Glutamatergic neuron (in vitro differentiated cells): ENCODE measurements at regions not wholly inside any gene's neighbourhood (a gene's known extent, or its start where the extent isn't known, plus 50 kb on each side); places are given as distances from the start of the nearest gene placed in this dataset.

Experiments used
- DNase-seq: peaks from one replicate; pipeline ENCODE4 v3.0.0; 2022
- H3K27ac Mint-ChIP-seq: one replicate; pipeline ENCODE4 v1.8.0; 2020; ENCODE audit warnings: mild to moderate bottlenecking, mixed read lengths, inconsistent platforms; ENCODE audit not compliant: unreplicated experiment
- H3K27me3 Mint-ChIP-seq: one replicate; pipeline ENCODE4 v1.8.0; 2020; ENCODE audit warnings: mild to moderate bottlenecking, moderate library complexity, mixed read lengths, inconsistent platforms; ENCODE audit not compliant: unreplicated experiment
- H3K36me3 Mint-ChIP-seq: one replicate; pipeline ENCODE4 v1.8.0; 2020; ENCODE audit warnings: mild to moderate bottlenecking, mixed read lengths, inconsistent platforms; ENCODE audit not compliant: unreplicated experiment
- H3K4me1 Mint-ChIP-seq: one replicate; pipeline ENCODE4 v1.8.0; 2020; ENCODE audit warnings: mild to moderate bottlenecking, low read depth, mixed read lengths, inconsistent platforms; ENCODE audit not compliant: unreplicated experiment
- H3K4me3 Mint-ChIP-seq: one replicate; pipeline ENCODE4 v1.8.0; 2020; ENCODE audit warnings: mild to moderate bottlenecking, mixed read lengths, inconsistent platforms; ENCODE audit not compliant: unreplicated experiment
- H3K9me3 Mint-ChIP-seq: one replicate; pipeline ENCODE4 v1.8.0; 2020; ENCODE audit warnings: mild to moderate bottlenecking, moderate library complexity, mixed read lengths, inconsistent platforms; ENCODE audit not compliant: unreplicated experiment
- TF ChIP-seq, protein P1 (sequence below): fragments of 200-600 bp; sonication (generic); IDR thresholded peaks from one replicate; pipeline ENCODE4 v1.5.0; 2021; ENCODE audit not compliant: partially characterized antibody, unreplicated experiment

DNA sequence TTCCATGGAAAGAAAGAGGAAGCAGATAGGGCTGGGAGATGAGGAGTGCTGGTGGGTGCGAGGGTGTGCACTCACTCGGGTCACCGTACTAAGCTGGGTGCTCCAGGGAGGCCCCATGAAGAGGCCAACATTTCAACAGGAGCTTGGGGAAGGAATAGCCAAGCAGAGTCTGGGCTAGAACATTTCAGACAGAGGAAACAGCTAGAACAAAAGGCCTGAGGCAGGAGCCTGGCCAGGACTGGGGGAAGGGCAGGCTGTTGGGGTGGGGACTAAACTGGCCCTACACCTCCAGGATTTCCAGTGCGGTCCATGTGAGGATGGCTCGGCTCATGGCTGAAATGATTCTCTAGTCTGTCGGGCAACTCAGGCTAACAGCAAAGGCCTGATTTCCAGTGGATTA is 90.8 kb downstream of the ZFP36L2 start:
- no peak for DNase-seq
- Mint-ChIP-seq H3K36me3 (no peaks in the 10 kb centered on the region), H3K27me3 (peaks cover 4% of the 10 kb centered on the region), H3K27ac (no peak overlapping the region), H3K4me1 (peaks cover 5% of the 10 kb centered on the region), H3K4me3 (no peak overlapping the region), H3K9me3 (peaks cover 3% of the 10 kb centered on the region)
- TF ChIP-seq, protein P1, sequence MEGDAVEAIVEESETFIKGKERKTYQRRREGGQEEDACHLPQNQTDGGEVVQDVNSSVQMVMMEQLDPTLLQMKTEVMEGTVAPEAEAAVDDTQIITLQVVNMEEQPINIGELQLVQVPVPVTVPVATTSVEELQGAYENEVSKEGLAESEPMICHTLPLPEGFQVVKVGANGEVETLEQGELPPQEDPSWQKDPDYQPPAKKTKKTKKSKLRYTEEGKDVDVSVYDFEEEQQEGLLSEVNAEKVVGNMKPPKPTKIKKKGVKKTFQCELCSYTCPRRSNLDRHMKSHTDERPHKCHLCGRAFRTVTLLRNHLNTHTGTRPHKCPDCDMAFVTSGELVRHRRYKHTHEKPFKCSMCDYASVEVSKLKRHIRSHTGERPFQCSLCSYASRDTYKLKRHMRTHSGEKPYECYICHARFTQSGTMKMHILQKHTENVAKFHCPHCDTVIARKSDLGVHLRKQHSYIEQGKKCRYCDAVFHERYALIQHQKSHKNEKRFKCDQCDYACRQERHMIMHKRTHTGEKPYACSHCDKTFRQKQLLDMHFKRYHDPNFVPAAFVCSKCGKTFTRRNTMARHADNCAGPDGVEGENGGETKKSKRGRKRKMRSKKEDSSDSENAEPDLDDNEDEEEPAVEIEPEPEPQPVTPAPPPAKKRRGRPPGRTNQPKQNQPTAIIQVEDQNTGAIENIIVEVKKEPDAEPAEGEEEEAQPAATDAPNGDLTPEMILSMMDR = no peak

DNA sequence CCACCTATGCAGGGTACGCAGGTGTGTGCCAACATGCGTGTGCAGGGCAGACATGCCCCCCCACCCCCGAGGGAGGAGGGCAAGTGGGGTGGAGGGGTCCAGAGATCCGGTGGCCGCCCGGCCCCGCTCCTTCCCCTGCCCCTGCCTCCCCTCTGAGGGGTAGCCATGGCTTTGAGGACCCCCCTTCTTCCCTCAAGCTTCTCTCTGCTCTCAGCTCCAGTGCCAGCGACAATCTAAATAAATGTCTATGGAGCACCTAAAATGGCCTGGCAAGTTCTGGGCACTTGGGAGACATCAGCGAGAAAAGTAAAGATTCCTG is 91.9 kb downstream of the ZFP36L2 start:
- no peak overlapping the region for H3K4me3 Mint-ChIP-seq
- peaks cover 5% of the 10 kb centered on the region for H3K4me1 Mint-ChIP-seq
- no peaks in the 10 kb centered on the region for H3K36me3 Mint-ChIP-seq
- H3K27ac Mint-ChIP-seq = no peak overlapping the region
- TF ChIP-seq, protein P1 = no peak
- H3K9me3 Mint-ChIP-seq = peaks cover 3% of the 10 kb centered on the region
- no peak for DNase-seq
- peaks cover 4% of the 10 kb centered on the region for H3K27me3 Mint-ChIP-seq

DNA sequence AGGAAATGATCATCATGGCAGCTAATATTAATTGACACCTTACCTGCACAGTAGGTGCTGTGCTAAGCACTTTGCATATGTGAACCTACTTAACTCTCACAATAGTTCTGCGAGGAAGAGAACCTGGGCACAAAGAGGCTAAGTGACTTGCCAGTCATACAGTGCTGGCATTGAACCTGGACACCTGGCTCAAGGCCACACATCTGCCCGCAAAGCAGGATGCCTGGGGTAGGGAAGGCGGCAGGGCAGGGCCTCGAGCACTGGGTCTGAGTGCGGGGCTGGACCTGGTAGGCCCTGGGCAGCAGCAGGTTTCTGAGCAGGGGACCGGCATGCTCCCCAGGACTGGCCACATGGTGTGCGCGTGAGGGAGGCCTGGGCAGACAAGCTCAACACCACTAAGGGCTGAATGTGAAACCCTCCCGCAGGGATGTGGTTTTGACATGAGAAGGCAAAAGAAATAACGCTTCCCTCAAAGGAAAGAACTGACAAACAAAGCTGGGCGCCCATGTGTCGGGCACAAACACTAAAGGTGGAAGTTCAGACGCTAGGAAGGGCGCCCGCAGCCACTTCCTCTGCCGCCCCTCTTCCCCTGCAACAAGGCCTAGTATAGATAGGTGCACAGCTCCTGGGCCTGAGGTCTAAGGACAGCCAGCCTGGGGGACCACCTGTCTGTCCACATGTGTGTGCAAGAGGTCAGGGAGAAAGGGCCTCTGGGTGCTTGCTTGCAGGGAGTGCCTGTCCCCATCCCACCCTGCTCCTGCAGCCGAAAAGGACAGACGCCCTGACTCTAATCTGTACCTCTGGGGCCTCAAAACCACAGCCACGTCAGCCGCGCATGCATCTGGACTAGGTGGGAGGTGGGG is 92.5 kb downstream of the ZFP36L2 start:
- DNase-seq = peak; percentile 14
- H3K27me3 Mint-ChIP-seq = peaks cover 4% of the 10 kb centered on the region
- TF ChIP-seq, protein P1 = no peak
- no peaks in the 10 kb centered on the region for H3K36me3 Mint-ChIP-seq
- H3K4me1 Mint-ChIP-seq = peaks cover 5% of the 10 kb centered on the region
- H3K4me3 Mint-ChIP-seq = no peak overlapping the region
- H3K27ac Mint-ChIP-seq = no peak overlapping the region
- peaks cover 3% of the 10 kb centered on the region for H3K9me3 Mint-ChIP-seq

DNA sequence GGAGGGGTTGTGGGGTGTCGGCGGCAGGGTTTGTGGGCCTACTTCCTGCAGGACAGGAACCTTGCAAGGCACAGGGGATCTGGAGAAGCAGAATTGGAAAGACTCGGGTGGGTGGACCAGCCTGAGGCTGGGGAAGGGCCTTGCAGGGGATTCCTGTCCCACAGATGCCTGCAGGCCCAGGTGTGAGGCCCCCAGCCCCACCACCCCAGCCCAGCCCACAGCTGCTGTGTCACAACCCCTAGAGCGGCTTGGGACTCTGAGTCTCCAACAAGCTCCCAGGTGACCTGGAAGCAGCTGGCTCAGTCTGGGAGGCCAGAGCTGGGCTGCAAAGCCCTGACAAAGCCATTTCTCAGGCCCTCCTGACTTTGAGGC is 93.1 kb downstream of the ZFP36L2 start:
- Mint-ChIP-seq H3K4me3 (no peak overlapping the region), H3K9me3 (peaks cover 3% of the 10 kb centered on the region), H3K36me3 (no peaks in the 10 kb centered on the region), H3K27me3 (peaks cover 7% of the 10 kb centered on the region), H3K27ac (no peak overlapping the region), H3K4me1 (peaks cover 5% of the 10 kb centered on the region)
- TF ChIP-seq, protein P1 = no peak
- DNase-seq = no peak

DNA sequence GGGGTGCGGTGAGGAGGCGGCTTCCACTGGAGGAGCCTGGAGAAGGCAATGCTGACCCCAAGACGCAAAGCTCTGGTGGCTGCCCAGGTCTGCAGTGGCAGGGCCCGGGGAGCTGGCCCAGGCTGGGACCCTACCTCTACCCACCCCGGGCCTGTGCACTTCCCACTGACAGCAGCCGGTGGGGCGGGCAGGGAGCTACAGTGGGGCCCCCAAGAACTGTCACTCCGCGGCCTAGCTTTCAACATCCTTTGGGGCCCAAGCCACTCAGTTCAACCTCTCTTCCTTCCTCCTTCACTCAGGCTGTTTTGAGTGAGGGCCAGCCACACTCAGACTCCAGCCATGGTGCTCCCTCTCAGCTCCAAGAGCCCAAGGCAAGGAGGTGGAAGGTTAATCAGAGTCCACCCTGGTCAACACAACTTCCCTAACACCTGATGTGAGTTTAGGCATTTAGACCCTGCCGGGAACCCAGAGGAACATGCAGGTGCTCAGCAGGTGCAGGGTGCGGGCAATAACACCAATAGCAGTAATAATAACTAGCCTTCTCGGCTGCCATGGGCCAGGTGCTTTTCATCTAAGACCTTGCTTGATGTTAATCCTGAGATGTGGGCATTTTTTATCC is 93.6 kb downstream of the ZFP36L2 start:
- H3K36me3 Mint-ChIP-seq = no peaks in the 10 kb centered on the region
- H3K27ac Mint-ChIP-seq = no peak overlapping the region
- TF ChIP-seq, protein P1 = no peak
- peaks cover 5% of the 10 kb centered on the region for H3K4me1 Mint-ChIP-seq
- H3K9me3 Mint-ChIP-seq = peaks cover 3% of the 10 kb centered on the region
- peaks cover 10% of the 10 kb centered on the region for H3K27me3 Mint-ChIP-seq
- DNase-seq = no peak
- no peak overlapping the region for H3K4me3 Mint-ChIP-seq
